CD4-positive, alpha-beta T cell treated with Interleukin-6 at 100 ng/mL for 8 hours (primary cell): ENCODE measurements at regions not wholly inside any gene's neighbourhood (a gene's known extent, or its start where the extent isn't known, plus 50 kb on each side); places are given as distances from the start of the nearest gene placed in this dataset.

Experiments used
- DNase-seq: peaks from one replicate; pipeline ENCODE4 v3.0.0-alpha.2; 2020; ENCODE audit warnings: mixed read lengths, low spot score

- DNase-seq = no peak
Observed at GRCh38 chr1:223048026-223048425, 95.0 kb downstream of the TLR5 start.

- no peak for DNase-seq
Observed at GRCh38 chr1:223052462-223052861, 90.6 kb downstream of the TLR5 start.

- DNase-seq = no peak
Observed at GRCh38 chr1:223052931-223053330, 90.1 kb downstream of the TLR5 start.

- DNase-seq = no peak
Observed at GRCh38 chr1:223056802-223057201, 86.2 kb downstream of the TLR5 start.

GRCh38 chr1:223057569-223058093, 85.4 kb downstream of the TLR5 start:
- DNase-seq = no peak
